ENCODE measurements at regions not wholly inside any gene's neighbourhood (a gene's known extent, or its start where the extent isn't known, plus 50 kb on each side); places are given as distances from the start of the nearest gene placed in this dataset.
"Not testable (repeated sequence)": the region's sequence is repeated elsewhere in the genome, so short reads cannot be mapped to it uniquely, and the experiment has no call there.

- H3K9me3 ChIP-seq (ENCODE audit: control insufficient read depth in 1 of 2, low read length in 2 of 2), result no peaks in the 10 kb centered on the region
- no peaks in the 10 kb centered on the region for H3K27me3 ChIP-seq (ENCODE audit: low read depth, low read length)
- H3K4me3 ChIP-seq (ENCODE audit: low read depth in 1 of 2, low read length in 2 of 2), result no peak overlapping the region
- H3K36me3 ChIP-seq (ENCODE audit: control insufficient read depth in 1 of 2, insufficient read depth in 2 of 2, low read length in 2 of 2), result no peaks in the 10 kb centered on the region
- no peaks in the 10 kb centered on the region for H3K4me1 ChIP-seq (ENCODE audit: control insufficient read depth in 1 of 2, insufficient read depth in 2 of 2, low read length in 2 of 2)
- H3K27ac ChIP-seq (ENCODE audit: low read length), result no peak overlapping the region
Measured at GRCh38 chr10:57605948-57606485, 661.7 kb downstream of the IPMK start.

DNA sequence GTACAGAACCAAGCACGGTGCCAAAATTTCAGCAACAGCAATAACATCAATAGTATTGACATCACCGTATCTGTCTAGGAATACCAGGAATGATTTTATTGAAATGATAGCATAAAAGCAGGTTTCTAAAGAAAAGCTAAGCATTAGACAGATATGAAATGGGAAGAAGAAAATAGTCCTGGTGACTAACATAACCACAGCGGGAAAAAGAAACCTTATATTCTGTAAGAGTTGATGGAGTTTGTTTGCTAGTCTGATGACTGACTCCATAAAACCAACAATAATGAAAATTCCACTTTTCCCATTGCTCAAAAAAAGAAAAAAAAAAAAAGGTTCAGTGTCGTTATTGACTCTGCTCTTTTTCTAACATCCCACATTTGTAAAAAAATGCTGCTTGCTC, 668.3 kb downstream of the IPMK start:
- no peaks in the 10 kb centered on the region for H3K27me3 ChIP-seq (ENCODE audit: low read depth, low read length)
- H3K4me1 ChIP-seq (ENCODE audit: control insufficient read depth in 1 of 2, insufficient read depth in 2 of 2, low read length in 2 of 2), result no peaks in the 10 kb centered on the region
- no peaks in the 10 kb centered on the region for H3K36me3 ChIP-seq (ENCODE audit: control insufficient read depth in 1 of 2, insufficient read depth in 2 of 2, low read length in 2 of 2)
- H3K9me3 ChIP-seq (ENCODE audit: control insufficient read depth in 1 of 2, low read length in 2 of 2), result no peaks in the 10 kb centered on the region
- no peak overlapping the region for H3K27ac ChIP-seq (ENCODE audit: low read length)
- H3K4me3 ChIP-seq (ENCODE audit: low read depth in 1 of 2, low read length in 2 of 2), result no peak overlapping the region

- no peaks in the 10 kb centered on the region for H3K9me3 ChIP-seq (ENCODE audit: control insufficient read depth in 1 of 2, low read length in 2 of 2)
- H3K4me1 ChIP-seq (ENCODE audit: control insufficient read depth in 1 of 2, insufficient read depth in 2 of 2, low read length in 2 of 2), result no peaks in the 10 kb centered on the region
- H3K27ac ChIP-seq (ENCODE audit: low read length), result no peak overlapping the region
- no peak overlapping the region for H3K4me3 ChIP-seq (ENCODE audit: low read depth in 1 of 2, low read length in 2 of 2)
- H3K36me3 ChIP-seq (ENCODE audit: control insufficient read depth in 1 of 2, insufficient read depth in 2 of 2, low read length in 2 of 2), result no peaks in the 10 kb centered on the region
- H3K27me3 ChIP-seq (ENCODE audit: low read depth, low read length), result no peaks in the 10 kb centered on the region
Measured at GRCh38 chr10:57593983-57594573, 673.6 kb downstream of the IPMK start.

DNA sequence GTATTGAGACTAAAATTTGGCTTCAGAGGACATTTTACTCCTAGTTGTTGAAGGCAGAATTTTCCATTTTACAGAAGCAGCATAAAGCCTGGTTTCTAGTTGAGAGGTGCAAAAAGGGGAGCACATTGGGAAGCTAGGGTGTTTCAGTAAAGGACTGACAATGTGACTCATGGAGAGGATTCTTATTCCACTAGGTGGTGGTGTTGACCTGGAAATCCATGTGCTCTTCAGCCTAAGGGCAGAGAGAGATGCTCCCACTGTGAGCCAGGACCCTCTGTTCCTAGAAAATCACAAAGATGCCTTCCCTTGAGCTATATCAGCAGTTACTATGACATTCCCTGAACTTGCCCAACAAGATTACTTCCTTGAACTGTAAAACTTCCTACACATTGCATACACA, 687.8 kb downstream of the IPMK start:
- H3K27ac ChIP-seq (ENCODE audit: low read length), result no peak overlapping the region
- H3K4me3 ChIP-seq (ENCODE audit: low read depth in 1 of 2, low read length in 2 of 2), result no peak overlapping the region
- H3K9me3 ChIP-seq (ENCODE audit: control insufficient read depth in 1 of 2, low read length in 2 of 2), result no peaks in the 10 kb centered on the region
- H3K4me1 ChIP-seq (ENCODE audit: control insufficient read depth in 1 of 2, insufficient read depth in 2 of 2, low read length in 2 of 2), result no peaks in the 10 kb centered on the region
- H3K27me3 ChIP-seq (ENCODE audit: low read depth, low read length), result no peaks in the 10 kb centered on the region
- no peaks in the 10 kb centered on the region for H3K36me3 ChIP-seq (ENCODE audit: control insufficient read depth in 1 of 2, insufficient read depth in 2 of 2, low read length in 2 of 2)

DNA sequence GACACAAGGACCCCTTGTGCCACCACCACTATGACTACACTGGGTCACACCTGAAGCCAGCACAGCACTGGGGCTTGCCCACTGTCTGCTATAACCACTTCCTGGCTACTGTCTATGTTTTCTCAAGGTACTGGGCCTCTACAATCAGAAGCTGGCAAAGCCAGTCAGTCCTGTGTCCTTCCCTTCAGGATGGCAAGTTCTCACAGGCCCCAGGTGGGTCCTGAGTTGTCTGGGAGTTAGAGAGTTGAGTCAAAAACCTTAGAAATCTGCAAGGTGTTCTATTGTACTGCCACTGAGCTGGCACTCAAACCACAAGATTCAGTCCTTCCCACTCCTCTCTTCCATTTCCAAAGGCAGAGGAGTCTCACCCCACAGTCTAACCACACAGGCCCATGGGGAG, 705.5 kb downstream of the IPMK start:
- H3K4me1 ChIP-seq (ENCODE audit: control insufficient read depth in 1 of 2, insufficient read depth in 2 of 2, low read length in 2 of 2), result no peaks in the 10 kb centered on the region
- no peak overlapping the region for H3K4me3 ChIP-seq (ENCODE audit: low read depth in 1 of 2, low read length in 2 of 2)
- H3K27me3 ChIP-seq (ENCODE audit: low read depth, low read length), result no peaks in the 10 kb centered on the region
- peaks cover 0 to 4% of the 10 kb centered on the region in 2 donors for H3K9me3 ChIP-seq (ENCODE audit: control insufficient read depth in 1 of 2, low read length in 2 of 2)
- H3K27ac ChIP-seq (ENCODE audit: low read length), result no peak overlapping the region
- no peaks in the 10 kb centered on the region for H3K36me3 ChIP-seq (ENCODE audit: control insufficient read depth in 1 of 2, insufficient read depth in 2 of 2, low read length in 2 of 2)

- H3K4me1 ChIP-seq (ENCODE audit: control insufficient read depth in 1 of 2, insufficient read depth in 2 of 2, low read length in 2 of 2); H3K4me3 ChIP-seq (ENCODE audit: low read depth in 1 of 2, low read length in 2 of 2); H3K9me3 ChIP-seq (ENCODE audit: control insufficient read depth in 1 of 2, low read length in 2 of 2); H3K27ac ChIP-seq (ENCODE audit: low read length); H3K27me3 ChIP-seq (ENCODE audit: low read depth, low read length); H3K36me3 ChIP-seq (ENCODE audit: control insufficient read depth in 1 of 2, insufficient read depth in 2 of 2, low read length in 2 of 2): not testable (repeated sequence)
Measured at GRCh38 chr10:57551774-57552173, 715.9 kb downstream of the IPMK start.

DNA sequence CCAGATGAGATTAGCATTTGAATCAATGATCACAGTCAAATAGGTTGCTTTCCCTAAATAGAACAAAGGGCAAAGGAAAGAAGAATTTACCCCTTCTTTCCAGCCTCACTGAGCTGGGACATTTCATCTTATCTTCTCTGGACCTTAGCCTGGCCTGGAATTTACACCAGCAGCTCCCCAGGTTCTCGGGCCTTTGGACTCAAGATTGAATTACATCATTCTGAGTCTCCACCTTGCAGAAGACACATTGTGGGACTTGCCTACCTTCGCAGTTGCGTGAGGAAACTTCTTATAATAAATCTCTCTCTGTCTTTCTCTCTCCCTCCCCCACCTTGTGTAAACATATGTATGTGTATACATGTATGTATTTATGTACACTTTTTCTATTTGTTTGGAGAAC, 732.4 kb downstream of the IPMK start:
- Histone ChIP-seq H3K27me3 (ENCODE audit: low read depth, low read length) (no peaks in the 10 kb centered on the region), H3K4me3 (ENCODE audit: low read depth in 1 of 2, low read length in 2 of 2) (no peak overlapping the region), H3K27ac (ENCODE audit: low read length) (no peak overlapping the region), H3K4me1 (ENCODE audit: control insufficient read depth in 1 of 2, insufficient read depth in 2 of 2, low read length in 2 of 2) (no peaks in the 10 kb centered on the region), H3K36me3 (ENCODE audit: control insufficient read depth in 1 of 2, insufficient read depth in 2 of 2, low read length in 2 of 2) (no peaks in the 10 kb centered on the region), H3K9me3 (ENCODE audit: control insufficient read depth in 1 of 2, low read length in 2 of 2) (no peaks in the 10 kb centered on the region)

DNA sequence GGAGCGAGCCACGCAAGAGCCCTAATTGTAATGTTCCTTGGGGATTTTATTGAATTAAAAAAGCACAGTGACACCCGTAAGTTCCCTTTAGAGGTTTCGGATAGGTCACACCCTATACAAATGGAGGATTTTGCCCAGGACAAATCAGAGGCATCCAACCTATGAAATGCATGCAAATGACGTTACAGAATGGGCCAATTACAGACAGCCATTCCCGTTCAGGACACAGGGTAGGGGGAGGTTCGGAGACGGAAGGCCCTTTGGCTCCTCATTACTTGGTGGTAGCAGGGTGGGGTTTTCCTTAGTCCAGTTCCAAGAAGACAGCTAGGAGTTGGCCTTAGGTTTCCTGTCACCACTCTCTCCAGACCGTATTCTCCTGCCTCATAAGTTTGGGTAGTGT, 754.1 kb downstream of the IPMK start:
- Histone ChIP-seq H3K4me1 (ENCODE audit: control insufficient read depth in 1 of 2, insufficient read depth in 2 of 2, low read length in 2 of 2) (no peaks in the 10 kb centered on the region), H3K36me3 (ENCODE audit: control insufficient read depth in 1 of 2, insufficient read depth in 2 of 2, low read length in 2 of 2) (no peaks in the 10 kb centered on the region), H3K4me3 (ENCODE audit: low read depth in 1 of 2, low read length in 2 of 2) (no peak overlapping the region), H3K27me3 (ENCODE audit: low read depth, low read length) (no peaks in the 10 kb centered on the region), H3K9me3 (ENCODE audit: control insufficient read depth in 1 of 2, low read length in 2 of 2) (peaks cover 0 to 4% of the 10 kb centered on the region in 2 donors), H3K27ac (ENCODE audit: low read length) (no peak overlapping the region)

DNA sequence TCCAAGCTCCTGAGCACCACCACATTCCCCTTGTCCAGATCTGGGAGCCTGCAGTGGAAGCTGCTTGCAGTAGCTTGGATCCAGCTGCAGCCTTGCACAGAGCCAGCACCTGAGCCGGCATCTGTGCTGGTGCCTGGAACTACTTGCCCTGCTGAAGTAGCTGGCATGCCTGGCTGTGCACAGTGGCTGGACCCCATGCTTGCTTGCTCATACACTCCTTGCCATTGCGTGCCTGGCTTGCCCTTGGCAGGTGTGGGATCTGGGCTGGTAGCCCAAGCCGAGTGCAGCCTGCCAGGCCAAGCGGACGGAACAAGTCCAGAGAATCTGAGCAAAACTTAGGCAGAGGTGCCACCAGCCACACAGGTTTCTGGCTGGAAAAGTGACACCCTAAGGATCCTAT, 759.9 kb downstream of the IPMK start:
- Histone ChIP-seq H3K4me1 (ENCODE audit: control insufficient read depth in 1 of 2, insufficient read depth in 2 of 2, low read length in 2 of 2) (no peaks in the 10 kb centered on the region), H3K27me3 (ENCODE audit: low read depth, low read length) (no peaks in the 10 kb centered on the region), H3K4me3 (ENCODE audit: low read depth in 1 of 2, low read length in 2 of 2) (no peak overlapping the region), H3K9me3 (ENCODE audit: control insufficient read depth in 1 of 2, low read length in 2 of 2) (no peaks in the 10 kb centered on the region), H3K36me3 (ENCODE audit: control insufficient read depth in 1 of 2, insufficient read depth in 2 of 2, low read length in 2 of 2) (no peaks in the 10 kb centered on the region), H3K27ac (ENCODE audit: low read length) (no peak overlapping the region)

- no peaks in the 10 kb centered on the region for H3K9me3 ChIP-seq (ENCODE audit: control insufficient read depth in 1 of 2, low read length in 2 of 2)
- no peak overlapping the region for H3K4me3 ChIP-seq (ENCODE audit: low read depth in 1 of 2, low read length in 2 of 2)
- no peaks in the 10 kb centered on the region for H3K36me3 ChIP-seq (ENCODE audit: control insufficient read depth in 1 of 2, insufficient read depth in 2 of 2, low read length in 2 of 2)
- H3K4me1 ChIP-seq (ENCODE audit: control insufficient read depth in 1 of 2, insufficient read depth in 2 of 2, low read length in 2 of 2), result no peaks in the 10 kb centered on the region
- no peaks in the 10 kb centered on the region for H3K27me3 ChIP-seq (ENCODE audit: low read depth, low read length)
- no peak overlapping the region for H3K27ac ChIP-seq (ENCODE audit: low read length)
Measured at GRCh38 chr10:57506414-57507094, 761.1 kb downstream of the IPMK start.

DNA sequence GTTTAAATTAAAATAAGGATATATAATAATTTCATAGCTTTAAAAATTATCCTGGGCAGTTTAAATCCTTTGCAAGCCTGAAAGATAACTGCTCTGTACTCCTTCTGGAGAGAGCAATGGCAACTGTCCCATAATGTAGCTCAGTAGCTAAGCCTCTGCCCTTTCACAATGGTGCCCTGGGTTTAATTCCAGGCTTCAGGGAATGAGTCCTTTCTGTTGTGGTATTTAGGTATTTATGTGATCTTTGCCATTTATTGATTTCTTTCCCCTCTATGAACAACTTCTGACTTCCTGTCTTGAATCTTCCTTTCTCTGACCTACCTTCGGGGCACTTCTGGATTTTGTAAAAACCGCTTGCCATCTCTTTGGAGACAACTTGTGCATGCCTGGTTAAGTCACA, 773.2 kb downstream of the IPMK start:
- H3K9me3 ChIP-seq (ENCODE audit: control insufficient read depth in 1 of 2, low read length in 2 of 2), result no peaks in the 10 kb centered on the region
- H3K27ac ChIP-seq (ENCODE audit: low read length), result no peak overlapping the region
- H3K4me3 ChIP-seq (ENCODE audit: low read depth in 1 of 2, low read length in 2 of 2), result no peak overlapping the region
- no peaks in the 10 kb centered on the region for H3K27me3 ChIP-seq (ENCODE audit: low read depth, low read length)
- H3K36me3 ChIP-seq (ENCODE audit: control insufficient read depth in 1 of 2, insufficient read depth in 2 of 2, low read length in 2 of 2), result no peaks in the 10 kb centered on the region
- H3K4me1 ChIP-seq (ENCODE audit: control insufficient read depth in 1 of 2, insufficient read depth in 2 of 2, low read length in 2 of 2), result no peaks in the 10 kb centered on the region

GRCh38 chr10:57482259-57482658, 785.4 kb downstream of the IPMK start:
- Histone ChIP-seq H3K4me3 (ENCODE audit: low read depth in 1 of 2, low read length in 2 of 2) (no peak overlapping the region), H3K9me3 (ENCODE audit: control insufficient read depth in 1 of 2, low read length in 2 of 2) (no peaks in the 10 kb centered on the region), H3K36me3 (ENCODE audit: control insufficient read depth in 1 of 2, insufficient read depth in 2 of 2, low read length in 2 of 2) (no peaks in the 10 kb centered on the region), H3K4me1 (ENCODE audit: control insufficient read depth in 1 of 2, insufficient read depth in 2 of 2, low read length in 2 of 2) (no peaks in the 10 kb centered on the region), H3K27ac (ENCODE audit: low read length) (no peak overlapping the region), H3K27me3 (ENCODE audit: low read depth, low read length) (no peaks in the 10 kb centered on the region)
